Choroid plexus epithelial cell (primary cell): ENCODE measurements at regions not wholly inside any gene's neighbourhood (a gene's known extent, or its start where the extent isn't known, plus 50 kb on each side); places are given as distances from the start of the nearest gene placed in this dataset.

Source experiments
- DNase-seq: peaks from one replicate; pipeline ENCODE4 v3.0.0-alpha.2; 2010; ENCODE audit warnings: low read depth
- H3K4me3 ChIP-seq: 2 replicates; pipeline ENCODE4 v1.5.1; 2011; ENCODE audit warnings: low read depth, mild to moderate bottlenecking, control low read depth, low read length, moderate library complexity
- TF ChIP-seq, protein P1 (sequence below): conservative IDR thresholded peaks from 2 replicates; pipeline ENCODE4 v1.5.1; 2011; ENCODE audit warnings: low read depth, mild to moderate bottlenecking, control low read depth, inconsistent platforms, low read length, moderate library complexity

GRCh38 chr2:121828281-121828731 lies 72.9 kb downstream of the TSN start:
- TF ChIP-seq, protein P1, sequence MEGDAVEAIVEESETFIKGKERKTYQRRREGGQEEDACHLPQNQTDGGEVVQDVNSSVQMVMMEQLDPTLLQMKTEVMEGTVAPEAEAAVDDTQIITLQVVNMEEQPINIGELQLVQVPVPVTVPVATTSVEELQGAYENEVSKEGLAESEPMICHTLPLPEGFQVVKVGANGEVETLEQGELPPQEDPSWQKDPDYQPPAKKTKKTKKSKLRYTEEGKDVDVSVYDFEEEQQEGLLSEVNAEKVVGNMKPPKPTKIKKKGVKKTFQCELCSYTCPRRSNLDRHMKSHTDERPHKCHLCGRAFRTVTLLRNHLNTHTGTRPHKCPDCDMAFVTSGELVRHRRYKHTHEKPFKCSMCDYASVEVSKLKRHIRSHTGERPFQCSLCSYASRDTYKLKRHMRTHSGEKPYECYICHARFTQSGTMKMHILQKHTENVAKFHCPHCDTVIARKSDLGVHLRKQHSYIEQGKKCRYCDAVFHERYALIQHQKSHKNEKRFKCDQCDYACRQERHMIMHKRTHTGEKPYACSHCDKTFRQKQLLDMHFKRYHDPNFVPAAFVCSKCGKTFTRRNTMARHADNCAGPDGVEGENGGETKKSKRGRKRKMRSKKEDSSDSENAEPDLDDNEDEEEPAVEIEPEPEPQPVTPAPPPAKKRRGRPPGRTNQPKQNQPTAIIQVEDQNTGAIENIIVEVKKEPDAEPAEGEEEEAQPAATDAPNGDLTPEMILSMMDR = no peak
- H3K4me3 ChIP-seq = no peak overlapping the region
- DNase-seq = no peak

DNA sequence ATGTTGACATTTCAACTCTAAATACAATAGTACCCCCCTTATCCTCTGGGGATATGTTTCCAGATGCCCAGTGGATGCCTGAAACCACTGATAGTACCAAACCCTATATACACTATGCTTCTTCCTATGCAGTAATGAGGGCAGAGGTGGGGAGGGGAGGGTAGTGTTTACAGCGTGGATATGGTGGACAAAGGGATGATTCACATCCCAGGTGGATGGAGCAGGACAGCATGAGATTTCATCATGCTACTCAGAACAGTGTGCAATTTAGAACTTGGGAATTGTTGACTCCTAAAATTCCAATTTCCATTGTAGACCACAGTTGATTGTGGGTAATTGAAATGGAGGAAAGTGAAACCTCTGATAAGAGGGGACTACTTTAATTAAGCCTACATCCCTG lies 75.4 kb downstream of the TSN start:
- no peak overlapping the region for H3K4me3 ChIP-seq
- DNase-seq = no peak
- TF ChIP-seq, protein P1 = no peak

- H3K4me3 ChIP-seq = no peak overlapping the region
- no peak for DNase-seq
- TF ChIP-seq, protein P1 = no peak
Observed at GRCh38 chr2:121831841-121832240, 76.4 kb downstream of the TSN start.

- no peak for DNase-seq
- TF ChIP-seq, protein P1 = no peak
- no peak overlapping the region for H3K4me3 ChIP-seq
Observed at GRCh38 chr2:121832412-121833357, 77.2 kb downstream of the TSN start.

DNA sequence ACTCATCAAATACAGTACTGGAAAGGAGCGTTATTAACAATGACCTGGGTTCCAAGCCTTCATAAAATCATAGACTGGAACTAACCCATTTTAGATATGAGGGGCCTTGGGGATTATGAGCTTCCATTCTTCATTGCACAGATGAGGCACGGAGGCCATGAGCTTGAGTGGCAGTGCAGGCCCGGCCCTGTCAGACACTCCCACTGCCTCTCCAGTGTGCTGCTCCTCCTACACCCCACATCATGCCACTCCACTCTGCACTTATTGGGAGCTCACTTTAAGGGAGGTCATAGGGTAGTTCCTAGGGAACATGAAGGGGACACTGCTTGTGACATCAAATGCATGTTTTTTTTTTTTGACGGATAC lies 77.9 kb downstream of the TSN start:
- no peak for DNase-seq
- H3K4me3 ChIP-seq = no peak overlapping the region
- TF ChIP-seq, protein P1 = no peak

DNA sequence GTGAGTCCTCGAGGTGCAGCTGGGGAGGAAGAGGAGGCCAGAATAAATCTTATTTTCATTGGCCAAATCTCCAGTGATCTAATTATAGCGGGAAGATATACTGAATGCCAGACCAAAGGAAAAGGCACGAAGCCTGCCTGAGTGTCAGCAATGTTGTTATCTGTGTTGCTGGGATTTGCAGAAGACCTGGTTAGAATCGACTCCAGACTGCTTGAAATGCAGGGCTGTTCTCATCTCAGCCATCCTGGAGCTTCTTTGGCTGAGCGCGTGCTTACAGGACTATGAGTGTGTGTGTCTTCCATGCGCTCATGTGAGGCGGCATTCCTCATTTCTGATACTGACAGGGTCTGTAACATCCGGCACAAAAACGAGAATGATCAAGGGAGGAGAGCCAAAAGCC lies 81.2 kb downstream of the TSN start:
- no peak for DNase-seq
- TF ChIP-seq, protein P1 = no peak
- no peak overlapping the region for H3K4me3 ChIP-seq

DNA sequence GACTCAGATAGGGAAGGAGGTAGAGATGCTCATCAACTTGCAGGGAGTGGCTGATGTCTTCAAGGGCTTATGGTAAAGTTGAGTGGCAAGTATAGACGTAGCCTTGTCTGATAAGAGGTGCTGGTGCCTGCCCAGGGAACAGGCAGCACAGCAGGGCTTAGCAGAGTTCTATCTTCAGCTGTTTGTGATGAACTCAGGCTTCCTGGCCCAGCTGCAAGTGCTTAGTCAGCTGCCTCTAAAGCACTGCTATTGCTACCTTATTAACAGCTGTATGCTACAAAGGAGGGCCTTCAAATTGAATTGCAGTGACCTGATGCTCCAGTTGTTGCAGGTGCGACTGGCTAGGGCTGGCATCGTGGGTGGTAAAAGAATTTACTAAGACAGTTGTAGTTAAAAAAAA lies 82.1 kb downstream of the TSN start:
- no peak overlapping the region for H3K4me3 ChIP-seq
- TF ChIP-seq, protein P1 = no peak
- no peak for DNase-seq
